CD4-positive, alpha-beta T cell treated with Interferon gamma for 1 hour (primary cell): ENCODE measurements at regions not wholly inside any gene's neighbourhood (a gene's known extent, or its start where the extent isn't known, plus 50 kb on each side); places are given as distances from the start of the nearest gene placed in this dataset.
A peak's percentile ranks its signal among the peaks of the same experiment; 100 is the strongest.

Source experiments
- DNase-seq: peaks from one replicate; pipeline ENCODE4 v3.0.0-alpha.2; 2020

DNA sequence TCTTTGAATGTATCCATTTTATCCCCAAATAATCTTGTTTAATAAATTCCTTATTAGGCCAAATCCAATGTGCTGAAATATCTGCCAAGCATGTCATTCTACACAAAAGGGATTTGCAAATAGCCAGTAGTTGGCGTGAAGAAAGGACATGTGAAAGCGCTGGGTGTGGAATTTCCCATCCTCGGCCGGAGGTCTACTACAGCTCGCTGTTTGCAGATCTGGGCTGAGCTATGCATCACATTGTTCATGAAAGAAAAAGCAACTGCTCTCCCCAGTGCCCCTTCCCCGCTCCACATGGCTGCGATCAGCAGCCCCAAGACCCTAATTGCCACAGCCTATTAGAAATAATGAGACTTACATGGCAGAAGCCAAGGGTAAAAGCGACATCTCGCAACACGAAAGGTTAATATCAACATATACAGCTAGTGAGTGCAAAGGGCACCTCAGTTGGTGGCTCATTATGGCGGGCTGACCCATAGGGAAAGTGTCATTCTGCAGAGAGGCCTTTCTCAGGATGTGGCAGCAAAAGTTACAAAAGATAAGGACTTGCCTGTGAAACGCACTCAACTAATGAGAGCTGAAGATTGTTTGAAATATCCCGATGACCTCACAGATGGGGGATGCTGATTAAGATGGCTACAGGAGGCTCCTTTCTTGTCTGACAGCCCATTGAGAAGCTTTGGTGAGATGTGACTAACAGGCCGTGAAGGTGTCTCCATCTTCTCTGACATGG lies 126.9 kb upstream of the CYP1B1 start:
- DNase-seq = no peak

DNA sequence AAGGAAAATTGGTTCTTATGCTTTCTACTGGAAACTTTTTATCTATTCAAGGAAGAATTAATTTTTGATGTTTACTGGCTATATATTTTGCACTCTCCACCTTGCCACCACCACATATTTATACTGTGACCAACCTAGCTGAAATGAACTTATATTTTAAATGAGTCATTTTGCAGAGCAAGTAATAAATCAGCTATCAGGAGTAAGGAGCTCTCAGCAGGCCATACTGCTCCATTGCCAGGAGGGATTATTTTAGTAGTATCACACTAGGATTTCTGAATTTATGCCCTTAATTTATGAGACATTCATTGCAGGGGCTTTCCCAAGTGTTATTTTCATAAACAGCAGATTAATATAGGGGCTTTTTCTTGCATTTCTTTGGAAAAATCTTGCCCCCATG lies 125.8 kb upstream of the CYP1B1 start:
- no peak for DNase-seq

DNA sequence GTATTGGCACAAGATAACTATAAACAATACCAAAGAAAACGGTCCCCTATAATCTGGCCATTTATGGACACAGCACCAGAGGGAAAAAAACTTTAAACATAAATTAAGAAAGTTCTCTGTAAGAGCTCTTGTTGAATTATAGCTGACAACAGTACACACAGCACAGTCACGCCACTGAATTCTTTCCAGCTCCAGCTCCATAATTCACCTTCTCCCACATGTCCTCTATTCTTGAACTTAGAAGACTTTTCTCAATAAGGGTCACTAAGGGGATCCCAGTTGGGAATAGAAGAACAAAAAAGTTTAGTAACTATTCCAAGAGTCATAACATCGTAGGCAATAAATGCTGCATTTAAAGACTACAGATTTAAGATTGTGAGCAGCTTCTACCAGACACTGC lies 124.6 kb upstream of the CYP1B1 start:
- no peak for DNase-seq

DNA sequence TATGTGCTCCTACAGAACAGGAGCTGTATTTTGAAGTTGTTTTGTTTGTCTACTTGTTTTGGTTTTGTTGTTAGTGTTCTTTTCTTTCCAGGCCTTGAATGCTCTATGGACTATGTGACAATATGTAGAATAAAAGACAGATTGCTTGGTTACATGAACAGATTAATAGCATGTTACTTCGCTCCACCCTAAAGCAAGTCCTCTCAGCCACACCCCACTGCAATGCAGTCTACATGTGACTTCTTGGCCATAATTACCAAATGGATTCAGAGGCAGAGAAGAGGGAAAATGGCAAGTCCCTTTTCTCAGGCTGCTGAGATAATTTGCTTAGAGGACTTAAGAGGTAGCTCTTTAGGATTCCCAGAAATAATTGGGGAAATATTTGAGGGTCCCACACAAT lies 123.2 kb upstream of the CYP1B1 start:
- no peak for DNase-seq

DNA sequence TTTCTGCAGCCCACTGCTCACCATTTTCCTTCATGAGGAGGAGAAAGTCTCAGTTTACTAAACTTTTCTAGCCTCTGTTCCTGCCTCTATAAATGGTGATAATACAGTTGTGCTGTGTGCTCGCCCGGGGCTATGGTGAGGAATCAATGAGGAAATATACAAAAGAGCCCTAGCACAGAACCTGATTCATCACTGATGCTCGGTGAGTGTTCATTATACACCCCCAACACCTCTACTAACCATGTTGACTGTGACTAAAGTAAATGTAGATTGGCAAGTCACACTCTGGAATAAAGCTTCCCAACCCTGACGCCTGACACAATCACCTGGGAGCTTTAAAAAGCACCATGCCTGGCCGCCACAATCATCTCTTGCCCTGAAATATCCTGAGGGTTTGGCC lies 118.8 kb upstream of the CYP1B1 start:
- DNase-seq = no peak

DNA sequence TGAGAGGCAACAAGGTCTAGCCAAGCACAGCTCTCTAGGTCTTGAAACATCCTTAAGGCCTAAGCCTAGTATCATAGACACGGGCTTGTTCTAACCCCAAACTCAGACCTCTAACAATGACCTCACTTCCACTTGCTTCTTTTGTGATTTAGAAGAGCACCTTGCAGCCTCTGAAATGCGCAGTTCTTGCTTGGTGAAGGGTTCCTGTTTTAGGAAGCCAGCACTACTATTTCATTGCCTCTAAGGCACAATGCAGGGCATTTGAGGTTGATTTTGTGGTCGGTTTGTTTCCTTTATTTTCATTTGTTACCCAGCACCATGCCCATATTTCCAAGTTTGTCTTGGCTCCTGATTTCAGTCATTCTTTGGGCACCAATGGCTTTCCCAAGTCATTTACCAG lies 117.0 kb upstream of the CYP1B1 start:
- DNase-seq = no peak

DNA sequence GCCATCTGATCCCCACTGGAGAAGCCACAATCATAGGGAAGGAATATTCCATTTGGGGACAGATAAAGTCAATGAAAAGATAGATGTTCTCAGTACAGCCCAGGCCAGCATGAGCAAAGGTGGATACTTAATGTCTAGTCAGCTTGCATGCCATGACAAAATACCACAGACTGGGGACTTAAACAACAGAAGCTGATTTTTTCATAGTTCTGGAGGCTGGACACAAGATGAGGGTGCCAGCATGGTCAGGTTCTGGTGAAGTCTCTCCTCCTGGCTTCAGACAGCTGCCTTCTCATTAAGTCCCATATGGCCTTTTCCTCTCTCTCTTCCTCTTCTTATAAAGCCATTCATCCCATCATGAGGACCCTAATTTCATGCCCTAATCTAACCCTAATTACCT lies 116.1 kb upstream of the CYP1B1 start:
- no peak for DNase-seq

DNA sequence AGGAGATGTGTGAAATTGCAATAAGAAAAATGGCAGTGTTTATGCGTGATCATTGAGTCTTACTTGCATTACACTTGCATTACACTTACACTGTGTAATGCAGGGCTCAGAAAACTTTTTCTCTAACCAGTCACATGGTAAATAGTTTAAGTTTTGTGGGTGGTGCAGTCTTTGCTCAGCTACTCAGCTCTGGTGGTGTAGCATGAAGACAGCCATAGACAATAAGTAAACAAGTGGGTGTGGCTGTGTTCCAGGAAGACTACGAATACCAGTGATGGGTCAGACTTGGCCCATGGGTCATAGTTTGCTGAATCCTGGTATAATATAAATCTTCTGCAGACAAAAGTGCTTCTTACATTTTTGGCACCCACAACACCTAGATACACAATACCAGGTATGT lies 115.6 kb upstream of the CYP1B1 start:
- no peak for DNase-seq

DNA sequence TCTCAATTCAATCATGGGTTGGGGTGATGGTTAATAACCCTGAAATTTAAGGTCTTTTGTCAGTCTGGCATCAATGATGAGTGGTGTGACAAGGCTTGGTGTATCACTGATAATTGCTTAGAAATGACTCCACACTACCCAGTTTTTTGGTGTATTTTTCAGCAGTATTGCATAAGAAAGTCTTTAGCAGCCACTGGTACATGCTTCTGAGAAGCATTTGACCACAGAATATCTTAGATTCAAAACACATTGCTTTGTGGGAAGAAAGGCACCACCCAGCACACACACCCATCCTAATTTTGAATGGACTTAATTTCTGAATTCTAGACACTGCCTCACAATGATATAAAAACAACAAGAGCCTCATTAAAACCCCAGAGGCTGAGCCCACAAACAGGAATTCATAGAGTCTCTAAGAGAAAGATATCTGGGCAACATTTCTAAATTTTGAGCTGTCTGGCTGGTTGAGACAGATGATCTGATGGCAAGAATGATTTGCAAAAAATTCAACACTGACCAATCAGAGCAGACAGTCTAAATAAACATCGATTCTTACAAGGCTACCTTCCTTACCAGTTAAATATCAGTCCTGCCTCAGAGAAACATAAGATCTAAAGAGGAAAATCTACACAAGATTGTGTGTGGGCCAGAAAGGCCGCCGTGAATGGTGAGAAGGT lies 114.7 kb upstream of the CYP1B1 start:
- no peak for DNase-seq

DNA sequence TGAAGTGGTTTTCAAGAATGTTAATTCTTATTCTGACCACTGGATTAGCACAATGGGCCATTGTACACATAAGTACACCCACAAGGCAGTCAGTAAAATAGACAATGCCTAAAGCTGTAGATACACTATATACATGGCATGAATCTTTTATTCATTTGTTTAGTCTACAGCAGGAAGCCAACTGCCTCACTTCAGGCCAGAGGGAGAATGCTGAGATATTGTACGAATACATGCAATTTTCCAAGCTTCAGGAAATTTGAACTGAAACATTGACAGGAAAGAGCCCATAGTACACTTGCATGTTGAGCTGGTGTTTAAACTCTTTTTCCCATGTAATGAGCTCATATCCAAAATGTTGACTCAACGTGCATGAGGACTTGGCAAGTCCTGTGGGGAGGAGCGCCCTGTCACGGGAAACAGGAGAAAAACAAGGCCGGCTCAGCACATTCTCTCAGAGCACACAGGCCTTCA lies 111.6 kb upstream of the CYP1B1 start:
- DNase-seq = no peak

DNA sequence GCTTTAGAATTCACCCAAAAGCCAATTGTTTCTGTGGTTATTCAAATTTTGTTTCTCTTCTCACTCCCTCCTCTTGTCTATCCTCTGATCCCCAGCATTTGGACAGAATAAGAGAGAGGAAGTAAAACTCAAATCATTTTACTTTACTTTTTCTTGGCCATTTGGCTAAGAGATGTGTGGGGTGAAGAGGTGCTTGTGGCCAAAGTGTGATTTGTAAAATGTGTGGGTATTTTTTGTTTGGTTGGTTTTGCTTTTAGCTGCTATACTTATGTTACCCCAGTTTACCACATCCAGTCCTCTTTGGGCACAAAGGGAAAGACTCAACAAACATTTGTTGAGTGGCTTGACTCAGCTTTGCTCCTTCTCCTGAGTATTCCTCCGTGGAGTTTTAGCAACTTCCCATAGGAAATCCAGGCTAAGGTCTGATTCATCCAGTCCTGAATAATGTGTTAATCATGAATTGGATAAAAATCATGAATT lies 109.1 kb upstream of the CYP1B1 start:
- no peak for DNase-seq

DNA sequence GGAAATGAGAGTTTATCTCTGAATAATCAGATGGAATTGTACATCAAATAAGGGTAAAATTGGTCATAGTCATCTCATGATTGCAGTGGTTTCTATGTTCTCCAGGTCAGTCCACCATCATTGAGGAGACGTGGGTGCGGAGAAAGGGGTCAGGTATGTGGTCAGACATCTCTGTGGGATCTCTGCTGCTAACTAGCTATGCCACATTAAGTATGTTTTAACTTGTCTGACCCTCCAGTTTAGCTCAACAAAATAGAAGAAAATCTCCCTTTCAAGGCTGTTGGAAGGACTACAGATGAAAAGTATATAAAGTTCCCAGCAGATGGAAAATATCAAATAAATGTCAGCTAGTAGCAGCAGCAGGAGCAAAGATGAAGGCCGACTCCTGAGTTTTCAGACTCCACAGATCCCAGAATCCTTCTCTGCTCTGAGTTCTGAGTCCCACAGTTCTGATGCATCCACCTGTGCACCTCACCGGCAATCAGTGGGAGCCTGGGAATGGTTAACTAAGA lies 106.6 kb upstream of the CYP1B1 start:
- no peak for DNase-seq

DNA sequence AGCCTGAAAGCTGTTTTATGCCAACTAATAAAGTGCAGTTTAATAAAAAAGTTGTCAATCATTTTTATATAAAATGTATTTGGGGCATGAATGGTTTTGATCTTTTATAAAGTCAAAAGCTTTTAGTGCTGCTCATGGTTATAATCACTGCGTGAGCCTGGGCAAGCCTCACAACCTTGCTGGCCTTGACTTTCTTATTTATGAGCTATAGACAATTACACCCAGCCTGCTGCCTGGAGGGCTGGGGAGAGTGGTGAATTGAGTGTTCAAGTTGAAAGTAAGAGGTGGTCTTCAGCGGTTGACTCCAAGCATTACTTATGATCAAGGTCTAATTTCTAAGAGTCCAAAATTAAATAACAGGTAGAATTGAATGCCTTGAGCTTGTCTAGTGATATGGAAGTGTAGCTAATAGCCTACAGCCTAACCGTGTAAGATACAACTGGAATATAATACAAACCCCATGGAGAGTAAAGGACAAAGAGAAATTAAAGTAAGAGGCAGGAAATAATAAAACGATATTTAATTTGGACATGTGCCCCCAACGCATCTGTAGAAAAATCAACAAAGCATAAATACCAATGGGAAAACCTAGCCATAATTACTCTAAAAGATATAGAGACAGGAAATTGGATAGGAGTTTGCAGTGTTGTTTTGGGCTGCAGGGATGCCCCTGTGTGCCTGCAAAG lies 106.0 kb upstream of the CYP1B1 start:
- DNase-seq = no peak

DNA sequence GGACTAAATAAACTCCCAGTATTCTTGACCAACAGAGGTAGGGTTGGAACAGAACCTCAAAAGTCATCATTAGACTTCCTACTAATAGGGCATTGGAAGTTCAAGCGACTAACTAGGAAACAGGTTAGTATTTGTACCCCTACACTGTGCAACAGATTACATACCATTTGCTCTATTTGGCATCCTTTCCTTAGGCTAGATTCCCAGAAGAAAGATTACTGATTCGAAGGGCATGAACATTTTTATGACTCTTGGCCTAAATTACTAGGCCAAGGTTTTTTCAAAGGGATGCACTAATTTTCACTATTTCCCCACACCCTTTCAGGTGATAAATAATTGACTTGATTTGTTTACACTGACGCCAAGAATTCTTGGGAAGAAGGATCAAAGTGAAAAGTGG lies 104.8 kb upstream of the CYP1B1 start:
- no peak for DNase-seq

DNA sequence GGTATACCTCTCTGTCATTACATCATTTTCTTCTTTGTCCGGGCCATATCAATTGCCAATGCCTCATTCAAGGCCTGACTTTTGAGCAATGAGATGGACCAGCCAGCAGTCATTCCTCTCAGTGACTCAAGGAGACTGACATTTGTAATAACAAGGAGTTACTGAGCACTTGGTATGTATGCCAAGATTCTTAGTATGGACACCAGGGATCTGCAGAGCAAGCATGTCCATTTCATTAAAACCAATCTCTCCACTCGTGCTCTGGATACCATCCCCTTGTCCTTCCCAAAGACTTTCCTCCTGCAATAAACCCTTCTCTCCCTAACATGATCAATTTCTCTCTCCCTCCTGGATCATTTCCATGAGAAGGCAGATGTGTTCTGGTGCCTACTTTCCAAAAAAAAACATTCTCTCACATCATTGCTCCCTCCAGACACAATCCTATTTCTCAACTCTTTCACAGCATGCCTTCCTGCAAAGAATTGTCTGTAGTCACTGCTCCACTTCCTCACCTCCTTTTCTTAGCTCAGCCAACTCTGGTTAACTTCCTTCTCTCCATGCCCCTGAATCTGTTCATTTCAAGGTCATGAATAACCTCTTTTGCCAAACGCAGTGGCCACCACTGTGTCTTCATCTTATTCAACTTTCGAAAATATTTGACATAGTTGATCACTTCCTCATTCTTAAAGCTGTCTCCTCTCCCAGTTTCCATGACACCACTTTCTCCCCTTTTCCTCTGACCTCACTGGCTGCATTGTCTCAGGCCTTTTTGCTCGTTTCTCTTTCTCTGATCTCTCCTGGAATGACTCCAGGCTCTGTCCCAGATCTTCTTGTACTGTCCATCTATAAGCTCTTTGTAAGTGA lies 102.8 kb upstream of the CYP1B1 start:
- peak; percentile 3 for DNase-seq

DNA sequence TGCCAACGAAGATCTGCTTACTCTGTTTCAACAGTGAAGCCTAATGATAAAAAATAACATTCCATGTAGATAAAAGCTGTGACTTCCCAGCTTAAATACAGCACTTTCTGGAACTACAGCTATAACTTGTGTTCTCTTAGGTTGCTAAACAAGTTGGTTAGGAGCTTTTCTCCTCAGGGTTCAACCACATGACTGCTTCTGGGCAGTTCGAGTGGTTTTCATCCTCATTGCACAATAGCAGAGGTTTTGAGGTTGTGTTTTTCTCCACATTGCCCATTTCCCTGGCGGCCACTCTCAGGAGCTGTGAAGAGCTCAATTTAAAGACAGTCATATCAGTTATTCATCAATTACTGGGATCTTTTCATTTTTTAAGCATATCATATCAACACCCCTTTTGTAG lies 102.2 kb upstream of the CYP1B1 start:
- DNase-seq = no peak

DNA sequence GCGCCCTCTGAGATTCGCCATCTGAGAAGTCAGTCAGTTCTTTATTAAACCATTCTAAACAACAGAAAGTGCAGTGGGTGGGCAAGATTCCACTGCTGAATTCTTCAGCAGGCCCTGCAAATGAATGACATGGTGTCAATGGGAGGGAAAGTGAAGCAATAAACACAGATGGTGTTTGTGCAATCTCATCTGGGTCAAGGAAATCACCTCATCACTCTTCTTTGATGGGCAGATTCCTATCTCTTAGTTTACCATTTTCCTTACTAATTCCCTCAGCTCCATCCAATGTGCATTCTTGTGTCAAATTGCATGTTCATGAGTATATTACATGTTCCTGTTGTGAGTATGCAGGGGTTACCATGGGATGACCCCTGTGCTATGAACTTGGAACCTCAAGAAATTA lies 100.7 kb upstream of the CYP1B1 start:
- no peak for DNase-seq

DNA sequence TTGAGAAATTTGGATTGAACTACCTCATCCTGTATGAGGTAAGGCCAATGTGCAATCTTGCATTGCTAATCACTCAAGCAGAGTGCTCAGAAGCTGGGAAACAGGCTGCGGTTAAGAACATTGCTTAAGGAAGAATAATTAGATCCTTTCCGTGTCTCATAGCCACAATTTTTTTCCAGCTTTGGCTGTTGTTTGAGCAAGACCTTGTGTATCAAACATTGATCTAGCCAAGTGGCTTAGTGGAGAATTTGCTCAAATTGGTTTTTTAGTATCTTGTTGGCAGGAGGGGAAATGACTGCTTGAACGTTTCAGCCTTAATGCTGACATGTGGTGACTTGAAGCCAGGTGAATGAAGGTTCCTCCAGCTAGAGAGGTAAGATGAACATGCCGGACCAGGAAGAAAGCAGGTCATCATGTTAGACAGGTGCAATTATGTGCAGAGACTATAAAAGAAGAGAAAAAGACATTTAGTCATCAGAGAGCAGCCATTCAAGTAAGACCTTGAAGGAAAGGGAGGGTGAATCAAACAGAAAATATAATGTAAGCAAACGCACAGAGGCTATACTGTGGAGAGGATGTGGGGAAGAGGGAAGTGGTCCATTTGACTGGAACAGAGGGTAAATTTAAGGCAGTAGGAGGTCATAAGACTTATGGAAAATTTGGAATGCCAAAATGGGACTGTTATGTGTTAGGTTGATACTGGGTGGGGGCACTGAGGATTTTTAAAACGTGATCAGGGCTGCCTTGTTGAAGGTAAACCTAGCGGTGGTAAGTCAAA lies 98.9 kb upstream of the CYP1B1 start:
- DNase-seq = no peak

DNA sequence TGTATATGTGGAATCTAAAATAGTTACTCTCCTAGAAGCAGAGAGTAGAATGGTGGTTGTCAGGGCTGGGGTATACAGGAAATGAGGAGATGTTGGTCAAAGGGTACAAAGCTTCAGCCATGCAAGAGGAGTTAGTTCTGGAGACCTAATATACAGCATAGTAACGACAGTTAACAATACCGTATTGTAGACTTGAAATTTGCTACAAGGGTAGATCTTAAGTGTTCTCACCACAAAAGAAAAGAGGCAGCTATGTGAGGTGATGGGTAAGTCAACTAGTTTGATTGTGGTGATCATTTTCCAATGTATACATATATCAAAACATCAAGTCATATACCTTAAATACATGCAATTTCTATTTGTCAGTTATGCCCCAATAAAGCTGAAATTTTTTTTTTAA lies 98.2 kb upstream of the CYP1B1 start:
- DNase-seq = no peak

DNA sequence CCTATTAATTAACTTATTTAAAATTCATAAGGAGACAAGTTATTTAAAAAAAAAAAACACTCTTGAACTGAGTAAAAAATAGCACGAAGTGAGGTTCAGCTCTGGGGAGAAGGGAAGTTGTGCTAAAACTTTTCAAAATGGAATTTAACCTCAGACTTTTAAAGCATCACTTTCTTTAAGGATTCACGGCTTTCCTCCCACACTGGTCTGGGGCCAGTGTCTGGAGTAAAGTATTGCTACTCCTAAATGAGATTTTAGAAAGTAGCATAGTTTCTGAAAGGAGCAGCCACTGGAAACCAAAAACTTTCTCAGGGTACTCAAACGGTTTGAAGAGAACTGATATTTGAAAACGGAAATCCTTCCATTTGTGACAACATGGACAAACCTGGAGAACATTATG lies 97.7 kb upstream of the CYP1B1 start:
- no peak for DNase-seq

DNA sequence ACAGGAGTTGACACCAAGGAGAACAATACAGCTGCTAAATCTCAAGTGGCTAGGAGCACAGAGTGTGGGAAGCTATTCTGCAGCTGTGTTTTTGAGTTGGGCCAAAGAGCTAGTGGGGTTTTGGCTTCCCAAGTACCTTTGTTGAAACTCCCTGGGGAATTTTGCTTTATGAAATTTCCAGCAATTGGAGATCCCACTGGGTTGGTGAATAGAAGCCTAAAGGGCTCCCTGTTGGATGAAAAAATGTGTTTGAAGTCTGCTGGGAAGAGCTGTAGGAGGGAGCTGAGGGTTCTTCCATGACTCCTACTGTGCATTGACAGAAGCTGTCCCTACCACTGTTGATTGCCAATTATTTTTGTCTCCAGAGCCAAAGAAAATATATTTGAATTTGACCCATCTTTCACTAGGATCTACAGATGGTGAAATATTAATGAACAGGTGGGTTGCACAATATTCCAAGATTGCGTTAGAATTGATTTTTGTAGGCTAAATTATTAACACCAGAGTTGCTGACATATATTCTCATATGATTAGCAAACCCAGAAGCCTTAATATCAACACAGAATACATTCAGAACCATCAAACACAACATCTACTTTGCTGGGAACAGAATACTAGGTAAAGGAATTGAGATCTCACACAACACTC lies 95.4 kb upstream of the CYP1B1 start:
- no peak for DNase-seq

DNA sequence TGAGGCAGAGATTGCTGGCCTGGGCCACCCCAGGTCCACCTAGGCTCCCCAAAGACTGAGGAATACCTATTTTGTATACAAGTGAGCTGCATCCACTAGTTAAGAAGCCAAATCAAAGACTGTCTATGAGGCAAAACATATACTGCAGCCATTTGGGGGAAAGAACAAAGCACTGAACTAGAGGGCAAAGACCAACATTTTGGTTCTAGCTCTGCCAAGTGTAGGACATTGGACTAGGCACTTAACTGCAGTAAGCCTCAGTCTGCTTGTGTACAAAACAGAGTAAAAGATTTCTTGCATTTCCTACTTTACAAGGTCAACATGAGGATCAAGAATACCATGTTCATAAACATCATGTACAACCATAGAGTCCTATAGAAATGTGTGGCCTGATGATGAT lies 94.8 kb upstream of the CYP1B1 start:
- no peak for DNase-seq
